Neural crest cell (in vitro differentiated cells): ENCODE measurements at regions not wholly inside any gene's neighbourhood (a gene's known extent, or its start where the extent isn't known, plus 50 kb on each side); places are given as distances from the start of the nearest gene placed in this dataset.

ENCODE experiments used
- DNase-seq: peaks from one replicate; pipeline ENCODE4 v3.0.0; 2021; ENCODE audit warnings: low read depth, mixed read lengths, low spot score
- H3K27ac Mint-ChIP-seq: one replicate; pipeline ENCODE4 v1.8.0; 2021; ENCODE audit warnings: mild to moderate bottlenecking, mixed read lengths; ENCODE audit not compliant: unreplicated experiment
- H3K27me3 Mint-ChIP-seq: 2 replicates; pipeline ENCODE4 v1.8.0; 2021; ENCODE audit warnings: low read depth, mild to moderate bottlenecking, mixed read lengths
- H3K36me3 Mint-ChIP-seq: 2 replicates; pipeline ENCODE4 v1.8.0; 2021; ENCODE audit warnings: low read depth, mild to moderate bottlenecking, mixed read lengths
- H3K4me1 Mint-ChIP-seq: 2 replicates; pipeline ENCODE4 v1.8.0; 2021; ENCODE audit warnings: mixed read lengths
- H3K4me3 Mint-ChIP-seq: one replicate; pipeline ENCODE4 v1.8.0; 2021; ENCODE audit warnings: mild to moderate bottlenecking, mixed read lengths
- H3K9me3 Mint-ChIP-seq: 2 replicates; pipeline ENCODE4 v1.8.0; 2021; ENCODE audit warnings: mixed read lengths
- CTCF ChIP-seq: fragments of 200-600 bp; sonication (generic); conservative IDR thresholded peaks from 2 replicates; pipeline ENCODE4 v1.5.0; 2021; ENCODE audit warnings: antibody characterized with exemption, mild to moderate bottlenecking
- microRNA-seq: library from miRNA; unstranded; fragments of <30 nt; microRNA quantifications from one replicate; pipeline ENCODE4, GENCODE V29; 2020

GRCh38 chr6:127053032-127053874 lies 65.2 kb upstream of the RSPO3 start:
- no peaks in the 10 kb centered on the region for H3K36me3 Mint-ChIP-seq
- no peak overlapping the region for H3K27ac Mint-ChIP-seq

GRCh38 chr6:127053875-127054235 lies 64.6 kb upstream of the RSPO3 start:
- Mint-ChIP-seq H3K27ac (no peak overlapping the region), H3K36me3 (no peaks in the 10 kb centered on the region), H3K9me3 (peaks cover 8% of the 10 kb centered on the region), H3K27me3 (no peaks in the 10 kb centered on the region), H3K4me1 (no peaks in the 10 kb centered on the region), H3K4me3 (no peak overlapping the region)
- DNase-seq = no peak
- TF ChIP-seq CTCF = no peak

More at GRCh38 chr6:127053032-127053874, 65.2 kb upstream of the RSPO3 start:
- no peak for TF ChIP-seq CTCF
- DNase-seq = no peak
- Mint-ChIP-seq H3K4me3 (no peak overlapping the region), H3K27me3 (no peaks in the 10 kb centered on the region), H3K9me3 (peaks cover 6% of the 10 kb centered on the region), H3K4me1 (no peaks in the 10 kb centered on the region)

- Mint-ChIP-seq H3K27ac (no peak overlapping the region), H3K27me3 (no peaks in the 10 kb centered on the region), H3K4me3 (no peak overlapping the region), H3K4me1 (no peaks in the 10 kb centered on the region), H3K36me3 (peaks cover 3% of the 10 kb centered on the region), H3K9me3 (peaks cover 6% of the 10 kb centered on the region)
- DNase-seq = no peak
- no peak for TF ChIP-seq CTCF
These were observed 60.4 kb upstream of the RSPO3 start for GRCh38 chr6:127058027-127058426.

- no peak for DNase-seq
- Mint-ChIP-seq H3K36me3 (peaks cover 3% of the 10 kb centered on the region), H3K9me3 (peaks cover 6% of the 10 kb centered on the region), H3K4me3 (no peak overlapping the region), H3K27ac (no peak overlapping the region), H3K27me3 (no peaks in the 10 kb centered on the region), H3K4me1 (no peaks in the 10 kb centered on the region)
- no peak for TF ChIP-seq CTCF
These were observed 59.5 kb upstream of the RSPO3 start for GRCh38 chr6:127058936-127059335.

Small RNA genes lying in the stretch of these regions (microRNA-seq; reads per million reads assigned to microRNA genes)
- 1.8 reads per million for gene MIR588
